ENCODE measurements at regions not wholly inside any gene's neighbourhood (a gene's known extent, or its start where the extent isn't known, plus 50 kb on each side); places are given as distances from the start of the nearest gene placed in this dataset.

GRCh38 chr3:30078736-30079135 is 527.7 kb upstream of the TGFBR2 start:
- no peaks in the 10 kb centered on the region for H3K27me3 ChIP-seq (ENCODE audit: control insufficient read depth, insufficient read depth, low read length)
- H3K27ac ChIP-seq (ENCODE audit: insufficient read depth, low read length): no peak overlapping the region
- no peaks in the 10 kb centered on the region for H3K79me2 ChIP-seq (ENCODE audit: control insufficient read depth, insufficient read depth, low read length)
- no peaks in the 10 kb centered on the region for H4K20me1 ChIP-seq (ENCODE audit: control insufficient read depth, extremely low read depth, insufficient read depth, low read length)
- no peaks in the 10 kb centered on the region for H3K4me1 ChIP-seq (ENCODE audit: control insufficient read depth, extremely low read depth, insufficient read depth, low read length)
- no peaks in the 10 kb centered on the region for H3K36me3 ChIP-seq (ENCODE audit: control insufficient read depth, insufficient read depth, low read length)
- no peak overlapping the region for H3K4me3 ChIP-seq (replicated peaks in 1 of 4; ENCODE audit: control extremely low read depth in 1 of 4, insufficient read depth in 1 of 4, low read depth in 3 of 4, low read length in 4 of 4)
- TF ChIP-seq, protein P1, sequence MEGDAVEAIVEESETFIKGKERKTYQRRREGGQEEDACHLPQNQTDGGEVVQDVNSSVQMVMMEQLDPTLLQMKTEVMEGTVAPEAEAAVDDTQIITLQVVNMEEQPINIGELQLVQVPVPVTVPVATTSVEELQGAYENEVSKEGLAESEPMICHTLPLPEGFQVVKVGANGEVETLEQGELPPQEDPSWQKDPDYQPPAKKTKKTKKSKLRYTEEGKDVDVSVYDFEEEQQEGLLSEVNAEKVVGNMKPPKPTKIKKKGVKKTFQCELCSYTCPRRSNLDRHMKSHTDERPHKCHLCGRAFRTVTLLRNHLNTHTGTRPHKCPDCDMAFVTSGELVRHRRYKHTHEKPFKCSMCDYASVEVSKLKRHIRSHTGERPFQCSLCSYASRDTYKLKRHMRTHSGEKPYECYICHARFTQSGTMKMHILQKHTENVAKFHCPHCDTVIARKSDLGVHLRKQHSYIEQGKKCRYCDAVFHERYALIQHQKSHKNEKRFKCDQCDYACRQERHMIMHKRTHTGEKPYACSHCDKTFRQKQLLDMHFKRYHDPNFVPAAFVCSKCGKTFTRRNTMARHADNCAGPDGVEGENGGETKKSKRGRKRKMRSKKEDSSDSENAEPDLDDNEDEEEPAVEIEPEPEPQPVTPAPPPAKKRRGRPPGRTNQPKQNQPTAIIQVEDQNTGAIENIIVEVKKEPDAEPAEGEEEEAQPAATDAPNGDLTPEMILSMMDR (conservative IDR thresholded peaks at IDR 0.05 in 1 of 2, IDR thresholded peaks at IDR 0.05 in 1 of 2; ENCODE audit: low read depth in 1 of 2, low read length in 2 of 2): no peak
- TF ChIP-seq EZH2 (IDR thresholded peaks at IDR 0.05; ENCODE audit: low read length, missing control alignments): no peak
- H2AFZ ChIP-seq (ENCODE audit: low read length): no peak overlapping the region
- H3K4me2 ChIP-seq (ENCODE audit: extremely low read depth, insufficient read depth, low read length): no peak overlapping the region
- DNase-seq (ENCODE audit: low read depth in 2 of 2): no peak
- H3K9me3 ChIP-seq (ENCODE audit: control insufficient read depth, insufficient read depth, low read depth, low read length): no peaks in the 10 kb centered on the region
- H3K9ac ChIP-seq (ENCODE audit: insufficient read depth, low read length): no peak overlapping the region

- Histone ChIP-seq H3K79me2 (ENCODE audit: control insufficient read depth, insufficient read depth, low read length) (no peaks in the 10 kb centered on the region), H3K27me3 (ENCODE audit: control insufficient read depth, insufficient read depth, low read length) (no peaks in the 10 kb centered on the region), H3K9me3 (ENCODE audit: control insufficient read depth, insufficient read depth, low read depth, low read length) (no peaks in the 10 kb centered on the region), H3K27ac (ENCODE audit: insufficient read depth, low read length) (no peak overlapping the region), H2AFZ (ENCODE audit: low read length) (no peak overlapping the region), H3K9ac (ENCODE audit: insufficient read depth, low read length) (no peak overlapping the region), H3K4me3 (replicated peaks in 1 of 4; ENCODE audit: control extremely low read depth in 1 of 4, insufficient read depth in 1 of 4, low read depth in 3 of 4, low read length in 4 of 4) (no peak overlapping the region), H4K20me1 (ENCODE audit: control insufficient read depth, extremely low read depth, insufficient read depth, low read length) (no peaks in the 10 kb centered on the region), H3K4me1 (ENCODE audit: control insufficient read depth, extremely low read depth, insufficient read depth, low read length) (no peaks in the 10 kb centered on the region), H3K4me2 (ENCODE audit: extremely low read depth, insufficient read depth, low read length) (no peak overlapping the region), H3K36me3 (ENCODE audit: control insufficient read depth, insufficient read depth, low read length) (no peaks in the 10 kb centered on the region)
- no peak for DNase-seq (ENCODE audit: low read depth in 2 of 2)
- no peak for TF ChIP-seq EZH2 (IDR thresholded peaks at IDR 0.05; ENCODE audit: low read length, missing control alignments)
- TF ChIP-seq, protein P1 (conservative IDR thresholded peaks at IDR 0.05 in 1 of 2, IDR thresholded peaks at IDR 0.05 in 1 of 2; ENCODE audit: low read depth in 1 of 2, low read length in 2 of 2): no peak
These were observed 524.5 kb upstream of the TGFBR2 start for GRCh38 chr3:30081904-30082303.

DNA sequence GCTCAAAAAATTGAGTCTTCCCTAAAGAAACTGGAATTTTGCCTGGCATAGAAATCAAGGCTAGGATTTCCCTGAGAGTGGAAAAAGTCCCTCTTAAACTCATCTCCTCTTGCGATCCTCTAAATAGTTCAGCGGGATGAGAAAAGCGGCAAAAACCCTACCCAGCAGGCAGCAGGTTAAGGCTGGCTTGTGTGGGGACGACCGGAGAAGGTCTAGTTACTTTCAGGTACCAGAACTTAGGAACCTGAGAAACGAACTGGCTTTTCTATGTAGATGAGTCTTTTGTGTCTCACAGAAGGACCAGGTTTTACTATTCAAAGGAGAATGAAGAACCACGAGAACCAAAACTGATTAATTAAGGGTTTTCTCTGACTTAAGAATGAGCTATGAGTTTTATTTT is 523.7 kb upstream of the TGFBR2 start:
- H3K9me3 ChIP-seq (ENCODE audit: control insufficient read depth, insufficient read depth, low read depth, low read length): no peaks in the 10 kb centered on the region
- TF ChIP-seq, protein P1 (conservative IDR thresholded peaks at IDR 0.05 in 1 of 2, IDR thresholded peaks at IDR 0.05 in 1 of 2; ENCODE audit: low read depth in 1 of 2, low read length in 2 of 2): no peak
- no peak for TF ChIP-seq EZH2 (IDR thresholded peaks at IDR 0.05; ENCODE audit: low read length, missing control alignments)
- H3K4me3 ChIP-seq (replicated peaks in 1 of 4; ENCODE audit: control extremely low read depth in 1 of 4, insufficient read depth in 1 of 4, low read depth in 3 of 4, low read length in 4 of 4): no peak overlapping the region
- H4K20me1 ChIP-seq (ENCODE audit: control insufficient read depth, extremely low read depth, insufficient read depth, low read length): no peaks in the 10 kb centered on the region
- no peak overlapping the region for H2AFZ ChIP-seq (ENCODE audit: low read length)
- DNase-seq (ENCODE audit: low read depth in 2 of 2): no peak
- H3K36me3 ChIP-seq (ENCODE audit: control insufficient read depth, insufficient read depth, low read length): no peaks in the 10 kb centered on the region
- no peaks in the 10 kb centered on the region for H3K4me1 ChIP-seq (ENCODE audit: control insufficient read depth, extremely low read depth, insufficient read depth, low read length)
- H3K27me3 ChIP-seq (ENCODE audit: control insufficient read depth, insufficient read depth, low read length): no peaks in the 10 kb centered on the region
- H3K27ac ChIP-seq (ENCODE audit: insufficient read depth, low read length): no peak overlapping the region
- H3K9ac ChIP-seq (ENCODE audit: insufficient read depth, low read length): no peak overlapping the region
- H3K79me2 ChIP-seq (ENCODE audit: control insufficient read depth, insufficient read depth, low read length): no peaks in the 10 kb centered on the region
- H3K4me2 ChIP-seq (ENCODE audit: extremely low read depth, insufficient read depth, low read length): no peak overlapping the region

Measured in fibroblast of lung (primary cell).